Ovary (tissue), 3 donors: ENCODE measurements at regions not wholly inside any gene's neighbourhood (a gene's known extent, or its start where the extent isn't known, plus 50 kb on each side); places are given as distances from the start of the nearest gene placed in this dataset.

Experiments
- EP300 ChIP-seq: sonication (generic); formaldehyde crosslinking; IDR thresholded peaks from one replicate; pipeline ENCODE4 v1.6.1; 2017; ENCODE audit warnings: antibody characterized with exemption
- POLR2A ChIP-seq: fragments of 450-650 bp; IDR thresholded peaks from one replicate; pipeline ENCODE4 v1.6.1; 2017; ENCODE audit warnings: antibody characterized with exemption, mild to moderate bottlenecking, moderate library complexity
- TF ChIP-seq, protein P1 (sequence below), 3 donors: fragments of 450-650 bp in 2 of 3; fragments of 200-600 bp in 1 of 3; IDR thresholded peaks; one replicate each; pipeline versions ENCODE4 v1.5.1 to v1.8.0; 2016 to 2022; ENCODE audit warnings: antibody characterized with exemption in 3 of 3, mild to moderate bottlenecking in 1 of 3
- donor health status: DM: no; HTN: no; CAD: no.

DNA sequence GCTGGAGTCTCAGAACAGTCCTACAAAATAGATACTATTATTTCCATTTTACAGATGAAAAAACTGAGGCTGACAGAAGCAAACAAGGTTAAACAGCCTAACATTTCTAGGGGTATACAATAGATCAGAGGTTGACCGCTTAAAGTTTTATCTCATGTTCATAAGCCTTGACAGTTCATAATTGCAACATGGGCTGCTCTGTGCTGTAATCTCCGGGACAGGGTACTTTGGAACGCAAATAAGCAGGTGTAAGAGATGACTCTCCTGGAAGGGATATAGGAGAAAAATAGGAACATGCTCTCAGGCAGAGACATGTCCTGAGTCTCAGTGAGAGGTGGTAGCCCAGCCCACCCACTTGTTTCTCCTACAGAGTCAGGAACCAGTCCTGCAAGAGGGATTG lies 72.8 kb upstream of the RBM19 start:
- TF ChIP-seq, protein P1, sequence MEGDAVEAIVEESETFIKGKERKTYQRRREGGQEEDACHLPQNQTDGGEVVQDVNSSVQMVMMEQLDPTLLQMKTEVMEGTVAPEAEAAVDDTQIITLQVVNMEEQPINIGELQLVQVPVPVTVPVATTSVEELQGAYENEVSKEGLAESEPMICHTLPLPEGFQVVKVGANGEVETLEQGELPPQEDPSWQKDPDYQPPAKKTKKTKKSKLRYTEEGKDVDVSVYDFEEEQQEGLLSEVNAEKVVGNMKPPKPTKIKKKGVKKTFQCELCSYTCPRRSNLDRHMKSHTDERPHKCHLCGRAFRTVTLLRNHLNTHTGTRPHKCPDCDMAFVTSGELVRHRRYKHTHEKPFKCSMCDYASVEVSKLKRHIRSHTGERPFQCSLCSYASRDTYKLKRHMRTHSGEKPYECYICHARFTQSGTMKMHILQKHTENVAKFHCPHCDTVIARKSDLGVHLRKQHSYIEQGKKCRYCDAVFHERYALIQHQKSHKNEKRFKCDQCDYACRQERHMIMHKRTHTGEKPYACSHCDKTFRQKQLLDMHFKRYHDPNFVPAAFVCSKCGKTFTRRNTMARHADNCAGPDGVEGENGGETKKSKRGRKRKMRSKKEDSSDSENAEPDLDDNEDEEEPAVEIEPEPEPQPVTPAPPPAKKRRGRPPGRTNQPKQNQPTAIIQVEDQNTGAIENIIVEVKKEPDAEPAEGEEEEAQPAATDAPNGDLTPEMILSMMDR (IDR thresholded peaks at IDR 0.05), result no peak
- TF ChIP-seq POLR2A (no peak), EP300 (no peak)
